Keratinocyte (primary cell): ENCODE measurements at regions not wholly inside any gene's neighbourhood (a gene's known extent, or its start where the extent isn't known, plus 50 kb on each side); places are given as distances from the start of the nearest gene placed in this dataset.

Experiments used
- DNase-seq: peaks from one replicate; pipeline ENCODE4 v3.0.0-alpha.2; 2011; ENCODE audit warnings: low read depth, missing footprints, low spot score
- FAIRE-seq: peaks from 2 replicates; lab custom pipeline; 2011; peaks lifted over from hg19 to GRCh38; lab: Jason Lieb, UNC
- H2AFZ ChIP-seq: 2 replicates; pipeline ENCODE4 v1.6.0; 2012; ENCODE audit warnings: low read length, control low read depth, inconsistent platforms; ENCODE audit not compliant: control insufficient read depth
- H3K27ac ChIP-seq: 2 replicates; pipeline ENCODE4 v1.5.1; 2011; ENCODE audit warnings: low read length; ENCODE audit not compliant: control insufficient read depth, insufficient read depth
- H3K27me3 ChIP-seq: 3 replicates; pipeline ENCODE4 v1.6.0; 2011; ENCODE audit warnings: low read length; ENCODE audit not compliant: control insufficient read depth, insufficient read depth; ENCODE audit errors: extremely low read depth
- H3K36me3 ChIP-seq, 2 experiments: 2 replicates in 1 of 2; 3 replicates in 1 of 2; pipeline ENCODE4 v1.5.1; 2011; ENCODE audit warnings: low read length in 2 of 2, mild to moderate bottlenecking in 1 of 2; ENCODE audit not compliant: control insufficient read depth in 2 of 2, insufficient read depth in 2 of 2; ENCODE audit errors: extremely low read depth in 1 of 2
- H3K4me1 ChIP-seq: 3 replicates; pipeline ENCODE4 v1.5.1; 2011; ENCODE audit warnings: low read length; ENCODE audit not compliant: control insufficient read depth, insufficient read depth; ENCODE audit errors: extremely low read depth
- H3K4me2 ChIP-seq: 3 replicates; pipeline ENCODE4 v1.6.0; 2011; ENCODE audit warnings: low read depth, low read length; ENCODE audit not compliant: control insufficient read depth, insufficient read depth; ENCODE audit errors: extremely low read depth
- H3K4me3 ChIP-seq, 3 experiments: fragments of 200-600 bp in 1 of 3; sonication (generic) in 1 of 3; 2 replicates in 2 of 3; 3 replicates in 1 of 3; pipeline ENCODE4 v1.5.1; 2011 to 2016; ENCODE audit warnings: low read length in 3 of 3, mild to moderate bottlenecking in 3 of 3, control low read depth in 2 of 3, inconsistent platforms in 1 of 3, low read depth in 1 of 3, mixed read lengths in 1 of 3, mixed run types in 1 of 3, moderate library complexity in 1 of 3; ENCODE audit not compliant: control insufficient read depth in 2 of 3, insufficient read depth in 2 of 3; ENCODE audit errors: extremely low read depth in 1 of 3
- H3K79me2 ChIP-seq: 2 replicates; pipeline ENCODE4 v1.6.0; 2012; ENCODE audit warnings: low read length; ENCODE audit not compliant: control insufficient read depth, insufficient read depth
- H3K9ac ChIP-seq: 3 replicates; pipeline ENCODE4 v1.6.0; 2011; ENCODE audit warnings: low read length; ENCODE audit not compliant: control insufficient read depth, insufficient read depth; ENCODE audit errors: extremely low read depth
- H3K9me1 ChIP-seq: 3 replicates; pipeline ENCODE4 v1.6.0; 2011; ENCODE audit warnings: low read length; ENCODE audit not compliant: control insufficient read depth, insufficient read depth; ENCODE audit errors: extremely low read depth
- H3K9me3 ChIP-seq: 2 replicates; pipeline ENCODE4 v1.5.1; 2012; ENCODE audit warnings: low read depth, low read length; ENCODE audit not compliant: control insufficient read depth
- H4K20me1 ChIP-seq: 3 replicates; pipeline ENCODE4 v1.6.0; 2011; ENCODE audit warnings: low read length; ENCODE audit not compliant: control insufficient read depth, insufficient read depth; ENCODE audit errors: extremely low read depth
- CTCF ChIP-seq, 3 experiments: IDR thresholded peaks in 1 of 3; conservative IDR thresholded peaks in 1 of 3; optimal IDR thresholded peaks in 1 of 3; 2 replicates in 2 of 3; 3 replicates in 1 of 3; pipeline versions ENCODE3 to v1.5.1; 2011; ENCODE audit warnings: low read length in 3 of 3, mild to moderate bottlenecking in 3 of 3, moderate library complexity in 2 of 3, control low read depth in 1 of 3, inconsistent platforms in 1 of 3; ENCODE audit not compliant: insufficient read depth in 2 of 3; ENCODE audit errors: extremely low read depth in 1 of 3
- EZH2 ChIP-seq: IDR thresholded peaks from one replicate; pipeline ENCODE4 v1.6.1; 2012; ENCODE audit warnings: inconsistent platforms, mild to moderate bottlenecking, low read length, moderate library complexity
- dilution Hi-C: fragments of 300-500 bp; cut with MboI; formaldehyde crosslinking; loops from one replicate; pipeline ENCODE4 v1.7.0; 2020; ENCODE audit warnings: low sequenced_read_pairs; ENCODE audit not compliant: extremely low pct_ligation_motif_present

GRCh38 chr12:93229494-93230325, 148.0 kb upstream of the NUDT4 start:
- H3K36me3 ChIP-seq, result no peaks in the 10 kb centered on the region
- no peaks in the 10 kb centered on the region for H4K20me1 ChIP-seq
- H3K27ac ChIP-seq, result peak overlapping the region; percentile 96
- no peak for TF ChIP-seq CTCF (optimal IDR thresholded peaks at IDR 0.05 in 1 of 3, IDR thresholded peaks at IDR 0.05 in 1 of 3, conservative IDR thresholded peaks at IDR 0.05 in 1 of 3; ENCODE audit: extremely low read depth in 1 of 3, insufficient read depth in 2 of 3, low read length in 3 of 3)
- TF ChIP-seq EZH2, result no peak
- H3K9me1 ChIP-seq, result no peaks in the 10 kb centered on the region
- H2AFZ ChIP-seq, result peak overlapping the region; percentile 30
- no peak overlapping the region for H3K4me3 ChIP-seq
- peaks cover 18% of the 10 kb centered on the region for H3K4me1 ChIP-seq
- H3K27me3 ChIP-seq, result no peaks in the 10 kb centered on the region
- peak; percentile 69 for DNase-seq
- FAIRE-seq, result peak; percentile 87
- H3K9me3 ChIP-seq, result no peaks in the 10 kb centered on the region
- dilution Hi-C loops, result no loop called here
- no peaks in the 10 kb centered on the region for H3K79me2 ChIP-seq
- peak overlapping the region; percentile 70 for H3K4me2 ChIP-seq
- peak overlapping the region; percentile 61 for H3K9ac ChIP-seq

GRCh38 chr12:93230326-93230720, 147.4 kb upstream of the NUDT4 start:
- H3K4me2 ChIP-seq, result no peak overlapping the region

More at GRCh38 chr12:93230326-93230720, 147.4 kb upstream of the NUDT4 start:
- peak overlapping the region; percentile 96 for H3K27ac ChIP-seq
- H3K9me1 ChIP-seq, result no peaks in the 10 kb centered on the region
- no peak overlapping the region for H3K9ac ChIP-seq
- no peak for FAIRE-seq
- TF ChIP-seq CTCF (optimal IDR thresholded peaks at IDR 0.05 in 1 of 3, IDR thresholded peaks at IDR 0.05 in 1 of 3, conservative IDR thresholded peaks at IDR 0.05 in 1 of 3; ENCODE audit: extremely low read depth in 1 of 3, insufficient read depth in 2 of 3, low read length in 3 of 3) (no peak), EZH2 (no peak)
- H4K20me1 ChIP-seq, result no peaks in the 10 kb centered on the region
- dilution Hi-C loops, result no loop called here
- peak overlapping the region; percentile 30 for H2AFZ ChIP-seq
- H3K4me3 ChIP-seq, result no peak overlapping the region
- no peaks in the 10 kb centered on the region for H3K27me3 ChIP-seq
- no peak for DNase-seq
- no peaks in the 10 kb centered on the region for H3K36me3 ChIP-seq
- H3K79me2 ChIP-seq, result no peaks in the 10 kb centered on the region
- no peaks in the 10 kb centered on the region for H3K9me3 ChIP-seq
- H3K4me1 ChIP-seq, result peaks cover 18% of the 10 kb centered on the region
